OCI-LY1 (cell line): ENCODE measurements at regions not wholly inside any gene's neighbourhood (a gene's known extent, or its start where the extent isn't known, plus 50 kb on each side); places are given as distances from the start of the nearest gene placed in this dataset.

Source experiments
- H2AFZ ChIP-seq: fragments of 200-600 bp; sonication (generic), shearing (Covaris generic); 2 replicates; pipeline ENCODE4 v1.6.0; 2014; ENCODE audit warnings: antibody characterized with exemption, mild to moderate bottlenecking, low read length
- H3F3A ChIP-seq: fragments of 200-600 bp; sonication (generic), shearing (Covaris generic); 2 replicates; pipeline ENCODE4 v1.6.0; 2014; ENCODE audit warnings: mild to moderate bottlenecking, antibody characterized with exemption, low read length, moderate library complexity; ENCODE audit not compliant: insufficient read depth
- H3K27ac ChIP-seq: fragments of 200-600 bp; sonication (generic); 2 replicates; pipeline ENCODE4 v1.5.1; 2014; ENCODE audit warnings: low read length, mixed run types, mild to moderate bottlenecking, low read depth; ENCODE audit not compliant: poor library complexity, severe bottlenecking
- H3K27me3 ChIP-seq: fragments of 200-600 bp; sonication (generic); 2 replicates; pipeline ENCODE4 v1.6.0; 2014; ENCODE audit warnings: antibody characterized with exemption, mild to moderate bottlenecking, low read length, moderate library complexity; ENCODE audit not compliant: insufficient read depth
- H3K36me3 ChIP-seq: fragments of 200-600 bp; sonication (generic); 2 replicates; pipeline ENCODE4 v1.6.1; 2014; ENCODE audit warnings: mild to moderate bottlenecking, antibody characterized with exemption, low read length, moderate library complexity, mixed read lengths; ENCODE audit not compliant: insufficient read depth
- H3K4me1 ChIP-seq: fragments of 200-600 bp; sonication (generic); 2 replicates; pipeline ENCODE4 v1.5.1; 2014; ENCODE audit warnings: mild to moderate bottlenecking, low read length, moderate library complexity; ENCODE audit not compliant: insufficient read depth, severe bottlenecking
- H3K4me2 ChIP-seq: fragments of 200-600 bp; sonication (generic), shearing (Covaris generic); 2 replicates; pipeline ENCODE4 v1.6.1; 2014; ENCODE audit warnings: low read length
- H3K4me3 ChIP-seq: fragments of 200-600 bp; sonication (generic); 2 replicates; pipeline ENCODE4 v1.5.1; 2014; ENCODE audit warnings: low read length, low read depth, mild to moderate bottlenecking, mixed read lengths; ENCODE audit not compliant: poor library complexity, severe bottlenecking
- H3K79me2 ChIP-seq: fragments of 200-600 bp; shearing (Covaris generic); 2 replicates; pipeline ENCODE4 v1.6.1; 2016; ENCODE audit warnings: mixed run types, low read length, mixed read lengths; ENCODE audit not compliant: insufficient read depth
- H3K9ac ChIP-seq: fragments of 200-600 bp; sonication (generic), shearing (Covaris generic); 2 replicates; pipeline ENCODE4 v1.6.1; 2014; ENCODE audit warnings: mild to moderate bottlenecking, low read length, mixed read lengths
- H3K9me2 ChIP-seq: fragments of 200-600 bp; sonication (generic), shearing (Covaris generic); 2 replicates; pipeline ENCODE4 v1.6.1; 2014; ENCODE audit warnings: low read depth, mild to moderate bottlenecking, low read length, mixed read lengths
- H3K9me3 ChIP-seq: fragments of 200-600 bp; shearing (Covaris generic); 2 replicates; pipeline ENCODE4 v1.6.1; 2014; ENCODE audit warnings: low read length, mixed read lengths
- H4K20me1 ChIP-seq: fragments of 200-600 bp; sonication (generic), shearing (Covaris generic); 2 replicates; pipeline ENCODE4 v1.6.0; 2016; ENCODE audit warnings: mild to moderate bottlenecking, low read length; ENCODE audit not compliant: insufficient read depth
- CTCF ChIP-seq: fragments of 200-600 bp; sonication (generic), shearing (Covaris generic); IDR thresholded peaks from 2 replicates; pipeline ENCODE4 v1.5.1; 2017; ENCODE audit warnings: mild to moderate bottlenecking, antibody characterized with exemption, low read length, moderate library complexity, mixed read lengths
- EZH2 ChIP-seq: fragments of 200-600 bp; sonication (generic), shearing (Covaris generic); IDR thresholded peaks from 2 replicates; pipeline ENCODE4 v1.8.0; 2017; ENCODE audit warnings: borderline replicate concordance, mixed run types, mild to moderate bottlenecking, antibody characterized with exemption, low read length, moderate library complexity, mixed read lengths

- H3K4me3 ChIP-seq, result no peak overlapping the region
- H3F3A ChIP-seq, result no peaks in the 10 kb centered on the region
- H3K36me3 ChIP-seq, result no peaks in the 10 kb centered on the region
- H3K9me3 ChIP-seq, result no peaks in the 10 kb centered on the region
- H3K27me3 ChIP-seq, result no peaks in the 10 kb centered on the region
- no peak overlapping the region for H3K27ac ChIP-seq
- no peak overlapping the region for H3K9ac ChIP-seq
- H4K20me1 ChIP-seq, result no peaks in the 10 kb centered on the region
- no peak overlapping the region for H3K4me2 ChIP-seq
- H3K9me2 ChIP-seq, result no peaks in the 10 kb centered on the region
- no peaks in the 10 kb centered on the region for H3K4me1 ChIP-seq
- no peak overlapping the region for H2AFZ ChIP-seq
- TF ChIP-seq EZH2 (no peak), CTCF (no peak)
- no peaks in the 10 kb centered on the region for H3K79me2 ChIP-seq
Observed at GRCh38 chr9:106757514-106757913, 105.5 kb upstream of the ZNF462 start.

- H3K27ac ChIP-seq, result no peak overlapping the region
- no peak overlapping the region for H2AFZ ChIP-seq
- H3K9me3 ChIP-seq, result no peaks in the 10 kb centered on the region
- H4K20me1 ChIP-seq, result no peaks in the 10 kb centered on the region
- H3K36me3 ChIP-seq, result no peaks in the 10 kb centered on the region
- H3K4me3 ChIP-seq, result no peak overlapping the region
- H3K9me2 ChIP-seq, result no peaks in the 10 kb centered on the region
- no peak overlapping the region for H3K9ac ChIP-seq
- H3K4me2 ChIP-seq, result no peak overlapping the region
- no peak for TF ChIP-seq CTCF
- TF ChIP-seq EZH2, result no peak
- no peaks in the 10 kb centered on the region for H3F3A ChIP-seq
- H3K4me1 ChIP-seq, result no peaks in the 10 kb centered on the region
- H3K27me3 ChIP-seq, result no peaks in the 10 kb centered on the region
- no peaks in the 10 kb centered on the region for H3K79me2 ChIP-seq
Observed at GRCh38 chr9:106758911-106759310, 104.1 kb upstream of the ZNF462 start.

- Histone ChIP-seq H3K36me3 (no peaks in the 10 kb centered on the region), H3K27ac (no peak overlapping the region), H3K79me2 (no peaks in the 10 kb centered on the region), H3K9me2 (no peaks in the 10 kb centered on the region), H3K4me3 (no peak overlapping the region), H3K27me3 (no peaks in the 10 kb centered on the region), H3K4me2 (no peak overlapping the region), H3F3A (no peaks in the 10 kb centered on the region), H4K20me1 (no peaks in the 10 kb centered on the region), H3K9ac (no peak overlapping the region), H2AFZ (no peak overlapping the region), H3K4me1 (no peaks in the 10 kb centered on the region), H3K9me3 (no peaks in the 10 kb centered on the region)
- no peak for TF ChIP-seq EZH2
- TF ChIP-seq CTCF, result no peak
Observed at GRCh38 chr9:106761493-106761892, 101.5 kb upstream of the ZNF462 start.
